Astrocyte (in vitro differentiated cells and primary cell): ENCODE measurements at regions not wholly inside any gene's neighbourhood (a gene's known extent, or its start where the extent isn't known, plus 50 kb on each side); places are given as distances from the start of the nearest gene placed in this dataset.

ENCODE experiments used
- DNase-seq: peaks from one replicate; pipeline ENCODE4 v3.0.0-alpha.2; 2010; ENCODE audit warnings: low read depth
- FAIRE-seq: peaks from 2 replicates; lab custom pipeline; 2011; peaks lifted over from hg19 to GRCh38; lab: Jason Lieb, UNC
- H2AFZ ChIP-seq: 2 replicates; pipeline ENCODE4 v1.6.0; 2012; ENCODE audit warnings: low read depth, low read length, inconsistent platforms
- H3K27ac ChIP-seq: 2 replicates; pipeline ENCODE4 v1.5.1; 2011; ENCODE audit warnings: low read depth, low read length, inconsistent platforms
- H3K27me3 ChIP-seq: 2 replicates; pipeline ENCODE4 v1.6.0; 2011; ENCODE audit warnings: low read length, inconsistent platforms; ENCODE audit not compliant: insufficient read depth
- H3K36me3 ChIP-seq: 2 replicates; pipeline ENCODE4 v1.5.1; 2011; ENCODE audit warnings: low read length, inconsistent platforms; ENCODE audit not compliant: insufficient read depth
- H3K4me1 ChIP-seq: 2 replicates; pipeline ENCODE4 v1.5.1; 2011; ENCODE audit warnings: low read length, inconsistent platforms; ENCODE audit not compliant: insufficient read depth
- H3K4me2 ChIP-seq: 2 replicates; pipeline ENCODE4 v1.6.0; 2012; ENCODE audit warnings: low read length, inconsistent platforms
- H3K4me3 ChIP-seq: 2 replicates; pipeline ENCODE4 v1.5.1; 2011; ENCODE audit warnings: low read depth, mild to moderate bottlenecking, low read length, inconsistent platforms; ENCODE audit not compliant: insufficient read depth
- H3K79me2 ChIP-seq: 2 replicates; pipeline ENCODE4 v1.6.0; 2012; ENCODE audit warnings: mild to moderate bottlenecking, low read length, inconsistent platforms; ENCODE audit not compliant: insufficient read depth
- H3K9ac ChIP-seq: 2 replicates; pipeline ENCODE4 v1.6.0; 2012; ENCODE audit warnings: mild to moderate bottlenecking, low read length, inconsistent platforms
- H3K9me3 ChIP-seq: 2 replicates; pipeline ENCODE4 v1.5.1; 2012; ENCODE audit warnings: low read depth, mild to moderate bottlenecking, low read length, inconsistent platforms; ENCODE audit not compliant: insufficient read depth
- H4K20me1 ChIP-seq: 2 replicates; pipeline ENCODE4 v1.6.0; 2012; ENCODE audit warnings: low read length, inconsistent platforms; ENCODE audit not compliant: insufficient read depth
- H3K27ac Mint-ChIP-seq: one replicate; pipeline ENCODE4 v1.8.0; 2021; ENCODE audit warnings: mild to moderate bottlenecking, mixed read lengths; ENCODE audit not compliant: unreplicated experiment
- H3K27me3 Mint-ChIP-seq: one replicate; pipeline ENCODE4 v1.8.0; 2021; ENCODE audit warnings: low read depth, mixed read lengths; ENCODE audit not compliant: unreplicated experiment
- H3K36me3 Mint-ChIP-seq: one replicate; pipeline ENCODE4 v1.8.0; 2021; ENCODE audit warnings: low read depth, mixed read lengths; ENCODE audit not compliant: unreplicated experiment
- H3K4me1 Mint-ChIP-seq: one replicate; pipeline ENCODE4 v1.8.0; 2021; ENCODE audit warnings: low read depth, mixed read lengths; ENCODE audit not compliant: unreplicated experiment
- H3K4me3 Mint-ChIP-seq: one replicate; pipeline ENCODE4 v1.8.0; 2021; ENCODE audit warnings: mild to moderate bottlenecking, moderate library complexity, mixed read lengths; ENCODE audit not compliant: unreplicated experiment
- H3K9me3 Mint-ChIP-seq: one replicate; pipeline ENCODE4 v1.8.0; 2021; ENCODE audit warnings: mild to moderate bottlenecking, mixed read lengths; ENCODE audit not compliant: unreplicated experiment
- EZH2 ChIP-seq: IDR thresholded peaks from 2 replicates; pipeline ENCODE4 v1.6.1; 2012; ENCODE audit warnings: mild to moderate bottlenecking, low read length, inconsistent platforms; ENCODE audit not compliant: insufficient read depth
- TF ChIP-seq, protein P1 (sequence below): IDR thresholded peaks from 2 replicates; pipeline ENCODE4 v1.5.1; 2011; ENCODE audit warnings: low read depth, mild to moderate bottlenecking, inconsistent platforms, low read length, moderate library complexity; ENCODE audit not compliant: insufficient read depth

- no peak overlapping the region for H3K4me2 ChIP-seq
- DNase-seq (no peak), FAIRE-seq (no peak)
- H3K4me3 Mint-ChIP-seq: no peak overlapping the region
- no peaks in the 10 kb centered on the region for H3K4me1 ChIP-seq
- TF ChIP-seq EZH2: no peak
- TF ChIP-seq, protein P1, sequence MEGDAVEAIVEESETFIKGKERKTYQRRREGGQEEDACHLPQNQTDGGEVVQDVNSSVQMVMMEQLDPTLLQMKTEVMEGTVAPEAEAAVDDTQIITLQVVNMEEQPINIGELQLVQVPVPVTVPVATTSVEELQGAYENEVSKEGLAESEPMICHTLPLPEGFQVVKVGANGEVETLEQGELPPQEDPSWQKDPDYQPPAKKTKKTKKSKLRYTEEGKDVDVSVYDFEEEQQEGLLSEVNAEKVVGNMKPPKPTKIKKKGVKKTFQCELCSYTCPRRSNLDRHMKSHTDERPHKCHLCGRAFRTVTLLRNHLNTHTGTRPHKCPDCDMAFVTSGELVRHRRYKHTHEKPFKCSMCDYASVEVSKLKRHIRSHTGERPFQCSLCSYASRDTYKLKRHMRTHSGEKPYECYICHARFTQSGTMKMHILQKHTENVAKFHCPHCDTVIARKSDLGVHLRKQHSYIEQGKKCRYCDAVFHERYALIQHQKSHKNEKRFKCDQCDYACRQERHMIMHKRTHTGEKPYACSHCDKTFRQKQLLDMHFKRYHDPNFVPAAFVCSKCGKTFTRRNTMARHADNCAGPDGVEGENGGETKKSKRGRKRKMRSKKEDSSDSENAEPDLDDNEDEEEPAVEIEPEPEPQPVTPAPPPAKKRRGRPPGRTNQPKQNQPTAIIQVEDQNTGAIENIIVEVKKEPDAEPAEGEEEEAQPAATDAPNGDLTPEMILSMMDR: no peak
- no peak overlapping the region for H3K4me3 ChIP-seq
- H3K27ac Mint-ChIP-seq: no peak overlapping the region
- H3K9me3 ChIP-seq: no peaks in the 10 kb centered on the region
- H3K36me3 ChIP-seq: no peaks in the 10 kb centered on the region
- no peak overlapping the region for H3K9ac ChIP-seq
- no peaks in the 10 kb centered on the region for H3K4me1 Mint-ChIP-seq
- H3K36me3 Mint-ChIP-seq: no peaks in the 10 kb centered on the region
- H3K9me3 Mint-ChIP-seq: peaks cover 7% of the 10 kb centered on the region
- H3K27me3 ChIP-seq: no peaks in the 10 kb centered on the region
- H2AFZ ChIP-seq: no peak overlapping the region
- H4K20me1 ChIP-seq: no peaks in the 10 kb centered on the region
- H3K27me3 Mint-ChIP-seq: no peaks in the 10 kb centered on the region
- no peak overlapping the region for H3K27ac ChIP-seq
- H3K79me2 ChIP-seq: no peaks in the 10 kb centered on the region
Observed at GRCh38 chr2:57278451-57278850, 768.2 kb upstream of the VRK2 start.

DNA sequence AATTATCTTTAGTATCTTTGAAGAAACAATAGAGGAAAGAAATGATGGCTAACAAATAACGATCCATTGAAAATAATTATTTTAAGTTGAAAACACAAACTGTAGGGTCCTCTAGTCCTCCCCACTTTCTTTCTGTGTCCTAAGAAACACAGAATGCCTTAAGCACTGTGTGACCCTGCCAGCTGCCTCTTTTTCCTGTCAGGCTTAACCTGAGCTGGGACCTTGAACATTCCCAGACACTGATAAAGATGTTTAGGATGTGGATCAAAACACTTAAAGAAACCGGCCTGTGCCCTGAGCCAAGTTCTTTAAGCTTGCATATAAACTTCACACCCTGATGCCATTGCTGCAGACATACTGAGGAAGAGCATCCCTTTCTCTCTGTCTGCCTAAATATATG lies 755.4 kb upstream of the VRK2 start:
- Mint-ChIP-seq H3K36me3 (no peaks in the 10 kb centered on the region), H3K27me3 (no peaks in the 10 kb centered on the region), H3K27ac (peak overlapping the region; percentile 5), H3K4me1 (peaks cover 1% of the 10 kb centered on the region), H3K9me3 (no peaks in the 10 kb centered on the region), H3K4me3 (no peak overlapping the region)
- Histone ChIP-seq H3K36me3 (no peaks in the 10 kb centered on the region), H3K27me3 (no peaks in the 10 kb centered on the region), H3K4me3 (no peak overlapping the region), H2AFZ (no peak overlapping the region), H4K20me1 (no peaks in the 10 kb centered on the region), H3K9me3 (no peaks in the 10 kb centered on the region), H3K4me2 (no peak overlapping the region), H3K4me1 (no peaks in the 10 kb centered on the region), H3K27ac (no peak overlapping the region), H3K79me2 (no peaks in the 10 kb centered on the region), H3K9ac (no peak overlapping the region)
- no peak for DNase-seq
- FAIRE-seq: no peak
- TF ChIP-seq, protein P1: no peak
- TF ChIP-seq EZH2: no peak

- Mint-ChIP-seq H3K9me3 (no peaks in the 10 kb centered on the region), H3K4me1 (peaks cover 4% of the 10 kb centered on the region), H3K36me3 (no peaks in the 10 kb centered on the region), H3K27ac (no peak overlapping the region), H3K4me3 (no peak overlapping the region), H3K27me3 (no peaks in the 10 kb centered on the region)
- FAIRE-seq (no peak), DNase-seq (peak; percentile 10)
- no peak overlapping the region for H3K9ac ChIP-seq
- no peak overlapping the region for H3K4me2 ChIP-seq
- TF ChIP-seq, protein P1: no peak
- no peak for TF ChIP-seq EZH2
- H3K79me2 ChIP-seq: no peaks in the 10 kb centered on the region
- peaks cover 1% of the 10 kb centered on the region for H3K9me3 ChIP-seq
- no peak overlapping the region for H2AFZ ChIP-seq
- H3K27ac ChIP-seq: no peak overlapping the region
- H3K4me1 ChIP-seq: no peaks in the 10 kb centered on the region
- H4K20me1 ChIP-seq: no peaks in the 10 kb centered on the region
- no peak overlapping the region for H3K4me3 ChIP-seq
- H3K27me3 ChIP-seq: no peaks in the 10 kb centered on the region
- no peaks in the 10 kb centered on the region for H3K36me3 ChIP-seq
Observed at GRCh38 chr2:57296795-57297517, 749.6 kb upstream of the VRK2 start.
